Activated CD4-positive, alpha-beta T cell treated with anti-CD3 and anti-CD28 coated beads, Interleukin-2, Interleukin-6, amounts not matched to agents 100 ng/mL and 50 ng/mL, durations not matched to agents 16 hours and 8 hours (primary cell): ENCODE measurements at regions not wholly inside any gene's neighbourhood (a gene's known extent, or its start where the extent isn't known, plus 50 kb on each side); places are given as distances from the start of the nearest gene placed in this dataset.
"Not testable (repeated sequence)": the region's sequence is repeated elsewhere in the genome, so short reads cannot be mapped to it uniquely, and the experiment has no call there.

ENCODE experiments used
- DNase-seq: peaks from one replicate; pipeline ENCODE4 v3.0.0-alpha.2; 2020

DNA sequence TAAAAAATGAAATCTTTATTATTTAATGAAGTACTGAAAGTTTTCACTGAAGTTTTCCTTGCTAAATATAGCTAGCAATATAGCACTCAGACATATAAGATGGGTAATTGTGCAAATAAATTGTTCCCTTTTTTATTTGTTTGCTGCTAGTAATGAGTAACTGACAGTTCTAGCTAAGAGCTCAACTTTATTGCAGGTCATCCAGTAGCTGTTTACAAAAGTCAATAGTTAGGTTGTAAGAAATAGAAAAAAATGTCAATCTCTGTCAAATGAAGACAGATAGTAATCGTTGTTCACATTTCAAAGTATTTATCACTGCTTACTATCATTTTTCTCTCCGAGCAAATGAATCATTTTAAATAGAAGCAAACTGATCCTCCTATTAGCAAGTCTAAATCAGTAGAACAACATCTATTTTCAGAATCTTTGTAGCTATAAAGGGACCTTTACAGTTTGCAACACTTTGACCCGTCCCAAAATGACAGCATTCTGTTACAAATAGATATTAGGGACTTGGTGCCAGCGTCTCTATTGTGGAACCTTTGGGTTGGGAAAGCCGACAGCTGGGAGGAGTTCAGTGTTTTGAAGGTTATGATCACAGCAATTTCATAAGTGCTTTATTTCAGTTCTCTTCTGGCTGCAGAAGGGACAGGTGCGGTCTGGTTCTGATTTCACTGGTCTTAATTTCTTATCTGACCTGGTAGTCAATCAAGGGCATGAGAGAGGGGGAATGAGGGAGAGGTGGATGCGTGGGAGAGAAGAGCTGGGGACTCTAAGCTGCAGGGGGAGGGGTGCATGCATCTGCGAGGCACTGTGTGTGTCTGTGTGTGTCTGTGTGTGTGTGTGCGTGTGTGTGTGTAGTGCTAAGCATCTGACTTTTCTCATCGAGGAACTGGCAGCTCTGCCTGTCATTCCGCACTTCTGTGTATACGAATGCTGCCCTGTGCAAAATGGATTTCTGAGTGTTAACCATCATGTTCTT is 227.9 kb upstream of the PITX2 start:
- no peak for DNase-seq

DNA sequence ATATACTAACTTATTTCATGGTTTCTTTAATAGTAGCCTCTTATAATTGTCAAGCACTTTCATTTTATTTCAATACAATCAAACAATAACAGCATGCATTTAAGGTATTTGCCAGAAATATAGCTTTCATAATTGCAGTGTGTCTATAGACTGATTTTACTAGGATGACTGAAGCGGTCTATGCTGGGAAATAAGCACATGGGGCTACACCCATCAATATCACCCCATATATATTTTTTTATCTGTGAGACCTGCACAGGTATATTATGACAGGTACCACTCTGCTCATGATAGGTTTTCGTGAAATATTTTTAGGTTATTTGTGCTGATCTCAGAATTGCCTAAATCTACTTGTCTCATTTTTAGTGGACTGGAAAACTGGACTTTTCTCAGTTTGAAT is 229.1 kb upstream of the PITX2 start:
- no peak for DNase-seq

DNA sequence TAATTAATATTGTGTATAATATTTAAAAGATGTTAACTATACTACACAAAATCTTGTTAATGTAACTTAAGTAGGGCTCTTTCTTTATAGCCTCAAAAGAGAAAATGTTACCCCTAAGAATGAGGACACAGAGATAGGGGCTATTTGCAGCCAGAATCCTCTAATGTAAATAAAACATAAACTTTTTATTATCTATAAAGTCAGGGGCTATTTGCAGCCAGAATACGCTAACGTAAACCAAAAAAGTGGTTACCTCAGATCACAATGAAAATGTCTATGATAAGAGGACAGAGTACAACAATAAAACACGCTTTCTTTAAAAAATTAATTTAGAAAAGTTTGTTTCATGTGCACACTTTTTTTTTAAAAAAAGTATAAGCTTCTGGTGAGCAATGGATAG is 229.9 kb upstream of the PITX2 start:
- DNase-seq = no peak

DNA sequence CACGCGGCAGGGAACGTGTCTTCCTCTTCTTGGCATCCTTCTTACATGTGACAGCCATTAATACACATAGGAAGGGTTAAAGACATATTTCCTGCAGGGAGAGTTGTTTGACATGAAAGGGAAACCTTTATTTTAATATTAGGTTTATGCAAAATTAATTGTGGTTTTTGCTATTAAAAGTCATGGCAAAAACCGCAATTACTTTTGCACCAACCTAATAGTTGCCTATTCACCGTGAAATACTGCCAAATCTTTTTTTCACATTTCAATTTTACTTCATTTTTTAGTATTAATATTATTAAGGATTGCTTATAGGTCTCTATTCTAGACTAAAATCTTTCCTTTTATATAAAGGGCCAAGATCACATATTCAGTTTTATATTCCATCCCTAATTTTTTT is 230.4 kb upstream of the PITX2 start:
- no peak for DNase-seq

DNA sequence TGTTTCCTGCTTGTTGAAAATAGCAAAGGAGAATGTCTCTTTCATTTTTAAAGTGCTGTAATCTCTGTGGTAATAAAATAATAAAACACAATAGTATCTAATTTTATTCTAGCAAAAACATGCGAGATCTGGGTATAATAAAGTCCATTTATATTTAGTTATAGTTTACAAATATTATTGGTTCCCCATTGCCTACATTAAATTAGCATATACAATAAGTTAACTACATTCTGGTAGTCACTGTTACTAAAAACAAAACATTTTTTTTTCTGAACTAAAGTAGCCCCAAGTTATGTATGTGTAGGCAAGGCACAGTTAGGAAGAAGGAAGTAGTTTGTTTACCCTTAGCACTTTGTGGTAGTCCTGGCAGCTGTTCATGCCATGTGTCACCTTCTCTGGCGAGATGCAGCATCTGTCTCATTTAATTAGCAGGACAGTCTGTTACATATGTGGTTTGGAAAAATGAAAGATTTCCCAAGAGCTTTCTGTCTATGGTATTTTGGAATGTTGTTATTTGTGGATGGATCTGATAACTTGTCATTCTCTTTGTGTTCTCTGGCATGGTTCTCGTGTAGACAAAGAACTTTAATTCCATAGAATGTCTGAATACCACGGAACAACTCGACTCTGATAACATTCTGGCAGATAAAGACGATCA is 231.3 kb upstream of the PITX2 start:
- no peak for DNase-seq

DNA sequence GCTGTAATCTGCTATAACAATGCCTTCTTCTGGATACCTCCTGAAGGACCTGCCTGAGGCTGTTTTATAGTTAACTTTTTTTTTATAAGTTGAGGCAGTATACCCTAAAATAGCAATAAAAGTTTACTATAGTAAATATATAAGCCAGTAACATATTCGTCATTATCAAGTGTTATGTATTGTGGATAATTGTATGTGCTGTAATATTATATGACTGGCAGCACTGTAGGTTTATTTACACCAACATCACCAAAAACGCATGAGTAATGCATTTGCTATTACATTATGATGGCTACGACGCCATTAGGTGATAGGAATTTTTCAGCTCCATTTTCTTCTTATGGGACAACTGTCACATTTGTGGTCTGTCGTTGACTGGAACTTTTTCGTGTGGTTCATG is 237.2 kb upstream of the PITX2 start:
- DNase-seq = no peak

DNA sequence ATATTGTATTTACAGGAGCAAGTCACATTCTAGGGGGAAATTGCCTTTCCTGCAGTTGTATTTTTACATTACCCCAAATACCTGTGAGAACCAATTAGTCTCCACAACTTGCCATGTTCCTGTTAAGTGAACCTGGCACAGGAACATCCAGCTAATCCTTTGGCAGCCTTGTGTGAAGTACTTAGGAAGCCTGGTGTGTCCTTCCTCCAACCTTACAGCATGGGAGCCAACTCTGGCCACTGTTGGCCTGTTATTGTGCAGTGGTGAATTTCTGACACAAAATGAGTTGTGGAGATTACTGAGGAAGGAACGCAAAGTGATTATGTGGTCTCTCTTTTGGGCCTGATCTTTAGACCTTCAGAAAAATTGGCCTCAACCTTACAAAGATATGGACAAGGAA is 238.0 kb upstream of the PITX2 start:
- no peak for DNase-seq

DNA sequence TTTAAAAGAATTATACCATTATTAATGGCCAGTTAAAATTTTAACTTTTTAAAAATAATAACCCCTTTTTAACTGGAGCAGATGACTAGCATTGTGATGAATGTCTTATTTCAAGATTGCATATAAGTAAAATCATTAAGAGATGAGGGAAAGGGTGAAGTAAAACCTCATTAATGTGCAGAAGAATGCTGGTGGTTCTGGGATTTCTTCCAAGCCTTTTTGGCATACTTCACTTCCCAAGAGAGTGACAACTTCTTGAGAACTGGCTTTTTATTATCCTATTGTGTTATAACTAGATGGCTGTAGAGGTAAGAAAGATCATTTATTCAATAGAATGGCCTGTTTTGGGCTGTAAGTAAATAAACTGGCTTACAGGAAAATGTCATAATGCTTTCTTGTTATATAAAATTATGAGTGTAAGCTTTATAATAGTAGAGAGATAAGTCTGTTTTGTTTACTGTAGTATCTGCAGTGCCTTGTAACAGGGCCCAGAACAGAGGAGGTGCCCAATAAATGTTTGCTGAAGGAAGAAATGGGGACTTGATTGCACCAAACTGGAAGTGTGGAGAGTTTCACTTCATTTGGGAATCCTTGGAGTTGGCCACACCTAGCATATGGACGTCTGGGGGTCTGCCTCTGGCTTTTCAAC is 242.9 kb upstream of the PITX2 start:
- no peak for DNase-seq

DNA sequence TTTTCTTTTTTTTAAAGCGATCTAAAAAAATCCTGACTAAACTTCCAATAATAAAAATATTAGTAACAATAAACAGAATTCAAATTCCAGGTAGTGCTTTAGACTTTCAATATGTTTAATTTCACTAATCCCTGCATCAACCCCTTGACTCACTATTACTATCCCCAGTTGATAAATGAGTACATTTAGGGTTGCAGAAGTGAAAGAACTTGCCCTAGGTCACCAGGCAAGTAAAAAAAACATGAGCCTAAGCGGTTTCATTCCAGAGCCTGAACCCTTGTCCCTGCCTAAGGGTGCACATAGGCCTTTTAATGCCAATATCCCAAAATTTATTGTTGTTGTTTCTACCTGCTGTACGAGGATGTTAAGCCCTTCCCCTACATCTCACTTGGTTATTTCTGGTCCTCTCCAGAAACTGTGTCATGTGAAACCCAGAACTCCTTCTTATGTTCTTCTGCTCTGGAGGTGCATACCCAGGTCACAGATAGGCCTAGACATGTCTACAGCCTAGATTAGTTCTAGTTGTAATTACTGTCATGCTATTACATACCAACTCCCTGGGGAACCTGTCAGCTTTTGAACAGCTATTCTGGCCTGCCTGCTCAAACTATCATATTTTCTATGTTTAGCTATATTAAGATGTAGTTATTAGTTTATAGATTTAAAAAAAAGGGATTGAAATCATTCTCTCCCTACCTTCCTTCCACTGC is 244.5 kb upstream of the PITX2 start:
- no peak for DNase-seq

DNA sequence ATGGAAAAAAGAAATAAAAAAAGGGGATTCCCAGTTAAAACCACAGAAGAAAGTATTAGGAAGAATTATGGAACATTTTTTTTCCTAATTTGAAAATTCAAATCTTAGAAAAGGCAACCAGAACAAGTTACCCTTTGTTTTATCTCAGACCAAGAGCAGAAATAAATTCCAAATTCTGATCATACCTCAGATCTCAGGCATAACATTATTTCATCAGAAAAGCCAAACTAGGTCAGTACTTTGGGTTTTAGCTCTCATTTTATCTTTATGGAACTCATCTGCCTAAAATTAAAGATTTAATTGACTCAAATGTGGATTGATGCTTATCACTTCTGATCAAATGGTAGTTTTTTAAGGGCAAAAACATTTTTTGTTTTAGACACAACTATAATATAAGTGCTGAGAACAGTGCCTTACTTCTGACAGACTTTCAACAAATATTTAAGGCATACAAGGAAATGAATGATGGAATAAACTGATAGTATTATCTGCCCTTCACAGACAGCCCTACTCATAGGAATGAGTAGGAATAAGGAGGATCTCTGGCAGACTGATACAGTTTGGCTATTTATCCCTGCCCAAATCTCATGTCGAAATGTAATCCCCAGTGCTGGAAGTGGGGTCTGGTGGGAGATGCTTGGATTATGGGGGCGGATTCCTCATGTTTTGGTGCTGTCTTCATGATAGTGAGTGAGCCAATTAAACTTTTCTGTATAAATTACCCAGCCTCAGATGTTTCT is 245.3 kb upstream of the PITX2 start:
- no peak for DNase-seq

DNA sequence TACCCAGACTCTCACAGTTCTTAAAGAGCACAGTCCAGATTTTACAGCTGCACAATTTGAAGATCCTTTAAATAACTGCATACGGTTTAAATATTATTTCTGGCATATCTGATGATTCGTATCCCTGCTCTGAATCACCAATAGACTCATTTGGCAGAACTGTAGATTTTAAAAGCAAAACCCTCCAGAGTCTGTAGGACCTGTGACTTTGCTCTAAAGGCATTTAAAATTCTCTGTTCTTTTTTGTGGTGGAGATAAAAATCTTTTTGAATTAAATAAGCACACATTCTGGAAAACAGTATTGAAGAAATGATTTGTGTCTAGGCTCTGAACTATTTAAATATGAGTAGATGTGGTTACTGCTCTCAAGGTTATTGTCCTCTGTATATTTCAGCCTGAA is 246.2 kb upstream of the PITX2 start:
- DNase-seq = no peak

DNA sequence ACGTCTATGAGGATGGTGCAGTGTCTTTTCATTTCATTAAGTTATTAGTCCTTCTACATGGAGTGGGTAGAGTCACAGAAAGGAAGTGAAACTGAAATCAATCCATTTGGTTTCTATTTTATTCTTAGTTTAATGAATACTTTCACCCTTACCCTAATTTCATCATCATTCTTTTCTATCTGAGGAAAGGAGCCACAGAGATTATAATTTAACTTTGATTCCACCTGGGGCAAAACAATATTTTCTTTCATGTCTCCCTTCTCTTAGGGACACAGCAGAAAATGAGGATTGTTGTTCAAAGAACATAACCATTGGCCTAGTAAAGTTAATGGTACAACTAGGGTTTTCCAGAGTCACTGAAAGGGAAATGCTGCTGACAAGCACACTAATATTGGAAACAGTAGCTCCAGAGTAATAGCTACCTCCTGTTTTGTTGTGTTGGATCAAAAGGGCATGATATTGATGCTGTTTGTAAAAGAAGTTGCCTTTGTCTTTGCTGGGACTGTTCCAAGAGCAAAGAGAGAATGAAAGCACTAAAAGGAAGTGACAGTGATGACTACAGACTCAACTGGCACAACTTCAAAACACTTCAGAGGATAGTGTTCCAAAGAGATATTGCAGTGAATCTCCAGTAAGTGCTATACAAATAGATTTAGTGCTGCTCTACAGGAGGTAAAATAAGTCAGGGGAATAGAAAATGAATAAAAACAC is 247.1 kb upstream of the PITX2 start:
- DNase-seq = no peak

DNA sequence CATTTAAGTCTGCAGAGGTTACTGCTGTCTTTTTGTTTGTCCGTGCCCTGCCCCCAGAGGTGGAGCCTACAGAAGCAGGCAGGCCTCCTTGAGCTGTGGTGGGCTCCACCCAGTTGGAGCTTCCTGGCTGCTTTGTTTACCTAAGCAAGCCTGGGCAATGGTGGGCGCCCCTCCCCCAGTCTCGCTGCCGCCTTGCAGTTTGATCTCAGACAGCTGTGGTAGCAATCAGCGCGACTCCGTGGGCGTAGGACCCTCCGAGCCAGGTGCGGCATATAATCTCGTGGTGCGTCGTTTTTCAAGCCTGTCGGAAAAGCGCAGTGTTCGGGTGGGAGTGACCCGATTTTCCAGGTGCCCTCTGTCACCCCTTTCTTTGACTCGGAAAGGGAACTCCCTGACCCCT is 253.3 kb upstream of the PITX2 start:
- not testable (repeated sequence) for DNase-seq

DNA sequence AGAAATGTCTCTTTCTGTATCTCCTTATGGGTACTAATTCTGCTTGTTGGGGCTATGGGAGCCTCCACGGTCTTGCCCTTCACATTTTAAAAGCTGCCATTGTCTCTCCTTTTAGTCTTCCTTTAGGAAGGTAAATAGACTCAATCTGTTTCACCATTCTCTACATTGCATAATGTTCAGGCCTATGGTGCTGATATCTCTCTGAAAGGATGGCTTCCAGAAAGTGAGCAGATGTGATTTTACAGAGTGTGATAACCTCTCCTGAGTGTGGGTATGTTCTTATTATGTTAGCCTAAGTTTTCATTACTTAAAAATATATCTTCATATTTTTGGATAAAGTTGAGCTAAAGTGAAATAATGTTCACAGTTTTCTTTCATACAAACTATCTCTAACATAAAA is 254.0 kb upstream of the PITX2 start:
- DNase-seq = no peak

DNA sequence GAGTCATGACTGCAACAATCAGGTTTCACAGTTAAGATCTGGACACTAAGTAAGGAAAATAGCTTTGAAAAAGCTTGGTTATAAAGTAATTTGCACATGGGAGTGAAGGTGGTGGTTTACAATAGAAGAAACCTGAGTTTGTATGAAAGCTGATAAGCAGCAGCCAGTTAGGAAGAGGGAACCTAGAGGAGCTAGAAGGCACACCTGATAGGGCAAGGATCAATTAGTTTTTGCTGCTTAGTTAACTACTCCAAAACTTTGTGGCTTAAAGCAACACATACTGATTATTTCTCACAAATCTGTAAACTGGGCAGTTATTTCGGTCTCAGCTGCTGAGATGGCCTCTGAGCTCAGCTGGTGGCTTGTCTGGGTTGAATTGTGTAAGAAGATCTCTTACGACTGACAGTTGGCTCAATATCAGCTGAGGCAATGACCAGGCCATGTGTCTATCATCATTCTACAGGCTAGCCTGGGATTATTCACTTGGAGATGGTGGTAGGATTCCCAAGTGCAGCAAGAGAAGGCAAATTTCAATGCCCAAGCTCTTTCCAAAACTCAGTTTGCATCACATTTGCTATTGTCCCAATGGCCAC is 255.0 kb upstream of the PITX2 start:
- no peak for DNase-seq

DNA sequence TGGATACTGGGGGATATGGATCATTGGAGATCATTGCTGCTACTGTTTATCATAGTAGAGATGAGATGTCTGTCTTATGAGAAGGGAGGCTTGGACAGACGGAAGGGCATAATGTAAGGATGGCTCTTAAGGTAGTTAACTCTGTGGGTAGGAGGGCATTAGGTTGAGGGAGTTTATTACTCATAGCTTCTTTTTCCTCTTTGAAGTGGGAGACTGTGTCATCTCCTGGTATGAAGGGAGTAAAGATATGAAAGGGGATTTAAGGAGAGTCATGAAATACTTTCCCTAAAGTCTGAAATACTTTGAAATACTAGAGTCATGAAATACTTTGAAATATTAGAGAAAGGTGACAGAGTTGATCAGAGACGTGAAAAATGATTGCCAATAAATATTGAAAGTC is 255.5 kb upstream of the PITX2 start:
- no peak for DNase-seq

DNA sequence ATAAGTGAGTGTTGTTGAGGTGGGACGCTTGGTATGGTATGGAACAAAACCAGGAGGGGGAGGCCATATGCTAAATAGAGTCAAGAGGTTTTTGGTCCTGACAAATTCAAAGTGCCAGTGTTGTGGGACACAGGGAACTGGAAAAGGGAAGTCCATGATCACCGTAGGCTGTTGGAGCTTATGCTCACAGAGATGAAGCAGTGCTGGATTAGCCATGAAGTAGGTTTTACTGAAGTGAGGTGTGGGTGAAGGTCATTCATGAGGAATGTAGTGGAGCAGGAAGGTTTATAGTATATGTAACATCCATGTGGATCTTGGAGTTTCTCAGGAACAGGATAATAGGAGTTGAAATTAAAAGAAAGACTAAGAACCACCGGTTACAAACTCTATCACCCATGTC is 256.1 kb upstream of the PITX2 start:
- DNase-seq = no peak

DNA sequence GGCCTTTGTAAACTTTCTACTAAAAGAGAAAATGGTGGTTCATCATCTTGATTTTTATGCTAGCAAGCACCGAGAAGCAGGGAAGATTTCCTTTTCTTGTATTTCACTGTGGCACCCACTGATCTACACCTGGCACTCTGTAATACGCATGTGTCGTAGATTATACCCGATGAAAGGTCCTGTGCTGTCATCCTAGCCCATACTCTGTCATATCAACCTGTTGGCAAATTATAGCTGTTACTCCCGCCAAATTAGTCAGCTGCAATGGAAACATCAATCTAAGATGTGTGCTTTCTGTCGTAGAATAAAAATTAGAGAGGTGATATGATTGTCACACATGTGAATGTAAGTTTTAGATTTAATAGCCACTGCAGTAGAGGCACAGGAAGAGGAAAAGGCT is 263.4 kb upstream of the PITX2 start:
- no peak for DNase-seq

DNA sequence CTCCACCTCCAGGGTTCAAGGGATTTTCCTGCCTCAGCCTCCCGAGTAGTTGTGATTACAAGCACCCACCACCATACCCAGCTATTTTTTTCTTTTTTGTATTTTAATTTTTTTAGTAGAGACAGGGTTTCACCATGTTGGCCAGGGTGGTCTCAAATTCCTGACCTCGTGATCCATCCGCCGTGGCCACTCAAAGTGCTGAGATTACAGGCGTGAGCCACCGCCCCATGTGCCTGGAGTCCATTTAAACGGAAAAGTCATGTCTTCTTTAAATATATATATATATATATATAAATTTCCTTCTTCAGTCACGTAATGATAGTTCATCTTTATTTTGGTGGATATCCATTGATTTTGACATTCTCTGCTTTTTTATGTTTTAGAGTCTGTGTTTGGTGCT is 264.0 kb upstream of the PITX2 start:
- no peak for DNase-seq

DNA sequence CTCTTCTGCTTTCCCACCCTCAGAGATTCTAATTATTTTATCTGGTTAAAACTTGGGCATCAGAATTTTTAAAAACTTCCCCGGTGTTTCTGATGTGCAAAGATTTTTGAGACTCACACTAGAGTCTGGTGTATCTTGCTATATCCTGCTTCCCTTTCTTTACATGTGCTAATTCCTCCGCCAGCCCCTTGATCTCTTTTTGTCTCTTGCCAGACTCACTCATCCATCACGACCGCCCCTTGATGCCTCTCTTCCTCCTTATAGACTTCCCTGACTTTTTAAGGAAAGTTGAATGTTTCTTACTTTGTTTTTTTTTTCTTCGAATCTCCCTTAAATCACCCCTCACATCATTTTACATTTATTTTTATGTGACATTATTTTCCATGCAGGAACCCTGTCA is 274.9 kb upstream of the PITX2 start:
- no peak for DNase-seq

DNA sequence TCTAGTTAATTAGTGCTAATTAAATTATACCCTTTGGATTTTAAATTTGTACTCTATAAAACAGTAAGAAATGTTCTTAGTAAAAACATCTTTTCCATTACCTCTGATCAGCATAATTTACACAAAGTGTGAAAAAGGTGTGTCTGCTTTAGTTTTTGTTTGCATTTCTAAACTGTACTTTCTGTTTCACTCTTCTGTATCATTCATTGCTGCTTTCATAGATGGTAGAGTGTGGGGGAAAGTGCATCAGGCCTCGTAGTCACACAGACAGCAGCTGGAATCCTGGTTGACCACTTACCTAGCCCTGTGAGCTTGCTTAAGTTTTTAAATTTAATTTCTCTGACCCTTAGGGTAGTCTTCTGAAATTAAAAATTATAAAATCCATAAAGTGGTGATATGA is 275.4 kb upstream of the PITX2 start:
- DNase-seq = no peak
